Umbilical cord (tissue), 1 donor: ENCODE measurements at regions not wholly inside any gene's neighbourhood (a gene's known extent, or its start where the extent isn't known, plus 50 kb on each side); places are given as distances from the start of the nearest gene placed in this dataset.

Experiments used
- DNase-seq: peaks from one replicate; pipeline ENCODE4 v3.0.0-alpha.2; 2015; ENCODE audit warnings: low spot score

DNA sequence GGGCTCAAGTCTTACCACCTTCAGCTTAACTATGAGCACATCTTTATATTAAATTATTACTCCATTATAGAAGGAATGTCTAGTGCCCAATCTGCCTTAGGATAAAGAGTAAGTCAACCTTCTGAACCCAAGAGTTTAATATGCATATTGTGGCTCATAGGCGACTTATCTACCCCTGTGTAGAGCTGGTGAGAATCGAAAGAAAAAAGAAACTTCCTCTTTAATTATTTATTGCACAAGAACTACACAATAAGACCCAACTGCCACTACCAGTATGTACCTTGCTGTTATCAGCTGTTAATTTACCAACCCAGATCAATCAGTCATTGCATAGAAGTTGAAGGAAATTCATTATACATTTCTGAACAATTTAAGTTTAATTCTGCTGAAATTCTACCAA, 329.1 kb upstream of the SLC24A2 start:
- DNase-seq, result no peak

DNA sequence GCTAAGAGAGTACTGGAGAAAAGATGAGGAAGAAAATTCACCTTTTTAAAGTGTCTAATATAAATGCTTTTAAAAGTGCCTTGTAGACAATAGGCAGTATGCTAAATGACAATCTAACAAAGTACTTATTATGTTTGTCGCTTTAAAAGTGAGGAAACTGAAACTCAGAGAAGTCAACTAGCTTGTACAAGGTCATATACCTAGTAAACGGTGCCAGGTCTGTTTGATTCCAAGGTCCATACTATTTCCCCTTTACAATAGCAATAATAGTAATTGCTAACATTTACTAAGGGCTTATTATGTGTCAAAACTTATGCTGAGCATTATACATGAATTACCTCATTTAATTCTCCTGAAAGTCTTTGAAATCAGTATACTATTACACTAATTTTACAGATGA, 328.6 kb upstream of the SLC24A2 start:
- DNase-seq, result no peak

DNA sequence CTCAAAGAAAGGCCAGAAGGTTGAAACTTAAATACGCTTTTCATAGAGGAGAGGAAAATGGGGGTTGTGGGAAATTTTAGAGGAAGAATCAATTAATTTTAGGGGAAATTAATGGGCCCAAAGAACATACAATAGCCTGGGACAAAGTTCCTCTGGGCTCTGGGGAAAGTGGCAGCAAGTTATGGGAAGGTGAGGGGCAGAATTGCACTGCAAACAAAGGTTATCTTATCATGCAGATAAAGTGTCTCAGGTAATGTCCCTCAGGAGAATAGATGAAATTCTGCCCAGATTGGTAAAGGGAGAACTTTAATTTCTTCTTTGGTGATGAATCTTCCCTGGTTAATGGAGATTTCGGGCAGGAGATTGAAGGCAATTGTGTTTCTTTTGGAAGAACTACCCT, 326.1 kb upstream of the SLC24A2 start:
- DNase-seq, result no peak

DNA sequence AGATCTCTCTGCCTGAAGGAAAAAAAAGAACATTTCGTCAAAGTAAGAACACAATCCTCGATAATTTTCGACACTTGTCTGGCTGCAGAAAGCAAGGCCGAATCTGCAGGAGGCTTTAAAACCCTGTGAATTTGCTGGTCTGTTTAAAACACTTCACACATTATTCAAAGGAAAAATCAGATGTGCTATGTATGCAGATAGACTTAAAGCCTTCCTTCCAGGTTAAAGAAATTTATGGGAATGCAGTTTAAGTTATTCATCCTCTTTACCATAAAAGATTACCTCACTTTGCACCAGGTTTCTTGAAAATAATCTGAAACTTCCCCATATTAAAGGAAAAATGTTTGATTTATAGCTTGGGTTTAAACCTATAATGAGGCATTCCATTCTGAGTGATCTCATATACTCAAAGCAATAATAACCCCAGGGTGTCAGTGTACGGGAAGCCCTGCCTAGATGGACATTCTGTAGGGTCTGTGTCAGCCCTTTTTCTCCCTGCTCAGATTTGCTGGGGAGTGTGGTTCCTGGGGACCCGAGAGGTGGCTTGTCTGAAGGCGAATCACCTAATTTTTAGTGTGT, 323.5 kb upstream of the SLC24A2 start:
- no peak for DNase-seq

DNA sequence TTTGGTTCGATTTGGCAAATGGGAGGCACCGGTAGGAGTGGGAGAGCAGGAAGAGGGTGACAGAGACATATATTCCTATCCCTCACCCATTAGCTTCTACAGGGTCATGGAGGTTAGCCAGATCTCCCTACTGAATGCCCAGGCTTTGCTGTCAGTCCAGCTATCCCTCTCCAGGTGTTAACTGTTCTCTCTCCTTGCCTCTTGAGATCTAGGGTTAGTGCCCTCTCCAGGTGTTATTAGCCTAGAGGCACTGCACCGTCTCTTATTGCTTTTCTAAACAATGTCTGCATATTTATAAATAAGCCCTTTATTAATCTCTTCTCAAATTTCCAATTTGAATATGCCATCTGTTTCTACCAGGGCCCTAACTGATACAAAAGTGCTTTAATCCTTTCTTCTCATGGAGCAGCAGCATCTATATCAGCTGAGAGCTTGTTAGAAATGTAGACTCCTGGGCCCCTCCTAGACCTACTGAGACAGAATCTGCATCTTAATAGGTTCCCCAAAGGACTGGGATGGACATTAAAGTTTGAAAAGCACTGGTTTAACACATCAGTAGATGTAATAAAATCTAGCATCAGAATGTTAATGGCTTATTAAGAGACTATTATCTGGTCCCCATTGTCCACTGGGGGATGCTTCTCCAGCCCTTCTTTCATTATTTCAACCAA, 322.5 kb upstream of the SLC24A2 start:
- no peak for DNase-seq

DNA sequence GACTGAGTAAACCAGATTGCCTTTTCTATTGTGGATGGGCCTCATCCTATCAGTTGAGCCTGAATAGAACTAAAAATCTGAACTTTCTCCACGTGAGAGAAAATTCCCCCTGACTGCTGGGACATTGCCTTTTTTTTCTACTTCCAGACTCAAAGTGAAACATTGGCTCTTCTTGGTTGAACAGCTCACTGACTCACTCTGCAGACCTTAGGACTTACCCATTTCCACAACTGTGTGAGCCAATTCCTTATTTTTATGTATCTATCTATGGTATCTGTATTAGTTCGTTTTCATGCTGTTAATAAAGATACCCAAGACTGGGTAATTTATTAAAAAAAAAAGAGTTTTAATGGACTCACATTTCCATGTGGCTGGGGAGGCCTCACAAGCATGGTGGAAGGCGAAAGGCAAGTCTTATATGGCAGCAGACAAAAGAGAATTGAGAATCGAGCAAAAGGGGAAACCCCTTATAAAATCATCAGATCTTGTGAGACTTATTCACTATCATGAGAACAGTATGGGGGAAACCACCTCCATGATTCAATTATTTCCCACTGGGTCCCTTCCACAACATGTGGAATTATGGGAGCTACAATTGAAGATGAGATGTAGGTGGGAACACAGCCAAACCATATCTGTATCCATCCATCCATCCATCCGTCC, 306.7 kb upstream of the SLC24A2 start:
- DNase-seq, result no peak

DNA sequence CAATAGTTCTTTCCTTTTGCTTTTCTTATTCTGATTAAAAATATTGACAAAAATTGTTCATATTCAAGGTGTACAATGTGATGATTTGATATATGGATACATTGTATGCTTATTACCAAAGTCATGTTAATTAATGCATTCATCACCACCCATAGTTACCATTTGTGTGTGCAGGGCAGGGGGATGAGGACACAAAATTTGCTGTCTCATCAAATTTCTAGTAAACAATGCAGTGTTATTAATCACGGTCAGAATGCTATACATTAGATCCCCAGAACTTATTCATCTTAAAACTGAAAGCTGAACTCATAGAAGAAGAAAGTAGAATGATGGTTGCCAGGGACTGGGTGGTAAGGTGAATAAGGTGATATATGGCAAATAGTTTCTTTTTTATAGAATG, 303.7 kb upstream of the SLC24A2 start:
- DNase-seq, result no peak

DNA sequence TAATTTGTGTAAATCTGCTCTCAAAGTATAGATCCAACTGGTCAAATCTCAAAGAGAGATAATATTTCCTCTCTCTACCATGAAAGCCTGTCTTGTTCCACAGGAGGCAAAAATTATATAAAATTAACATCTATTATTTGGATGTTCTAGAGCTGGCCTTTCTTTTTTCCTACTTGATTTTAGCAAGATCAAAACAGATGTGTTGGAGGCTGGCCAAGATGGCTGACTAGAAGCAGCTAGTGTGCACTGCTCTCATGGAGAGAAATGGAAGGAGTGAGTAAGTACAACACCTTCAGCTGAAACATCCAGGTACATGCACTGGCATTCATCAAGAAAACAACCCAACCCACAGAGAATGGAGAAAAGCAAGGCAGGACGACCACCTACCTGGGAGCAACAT, 298.6 kb upstream of the SLC24A2 start:
- peak; percentile 46 for DNase-seq

DNA sequence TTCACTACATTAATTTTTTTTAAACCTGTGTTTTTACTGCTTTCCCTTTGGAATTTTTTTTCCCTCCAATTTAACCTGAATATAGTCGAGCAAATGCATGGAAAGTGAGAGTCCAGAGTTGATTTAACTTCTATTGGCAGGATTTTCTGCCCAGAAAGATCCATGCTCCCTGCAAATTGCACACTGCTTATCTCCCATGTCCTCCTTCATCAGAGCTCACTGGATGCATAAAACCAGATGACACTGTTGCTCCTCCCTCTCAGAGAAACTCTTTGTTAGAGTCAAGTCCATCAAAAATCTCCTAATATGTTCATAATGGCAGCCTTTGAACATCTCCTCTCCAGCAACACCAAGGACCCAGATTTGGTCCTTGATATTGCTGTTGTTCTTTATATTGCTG, 297.0 kb upstream of the SLC24A2 start:
- DNase-seq, result no peak

DNA sequence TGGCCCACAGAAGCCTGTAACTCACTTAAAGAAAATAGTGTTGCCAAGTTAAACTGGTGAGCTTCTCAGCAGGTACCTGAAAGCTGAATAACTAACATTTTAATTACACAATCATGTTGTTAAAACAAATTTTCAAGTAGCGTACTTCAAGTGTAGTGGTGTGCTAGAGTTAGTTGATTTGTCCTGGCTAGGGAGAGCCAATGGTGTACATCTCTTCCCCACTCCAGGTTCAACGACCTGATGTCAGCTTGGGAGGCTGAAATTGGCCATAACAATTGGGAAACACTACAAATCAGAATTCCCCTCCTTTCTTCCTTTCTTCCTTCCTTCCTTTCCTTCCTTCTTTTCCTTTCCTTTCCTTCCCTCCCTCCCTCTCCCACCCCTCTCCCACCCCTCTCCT, 295.3 kb upstream of the SLC24A2 start:
- DNase-seq, result no peak

DNA sequence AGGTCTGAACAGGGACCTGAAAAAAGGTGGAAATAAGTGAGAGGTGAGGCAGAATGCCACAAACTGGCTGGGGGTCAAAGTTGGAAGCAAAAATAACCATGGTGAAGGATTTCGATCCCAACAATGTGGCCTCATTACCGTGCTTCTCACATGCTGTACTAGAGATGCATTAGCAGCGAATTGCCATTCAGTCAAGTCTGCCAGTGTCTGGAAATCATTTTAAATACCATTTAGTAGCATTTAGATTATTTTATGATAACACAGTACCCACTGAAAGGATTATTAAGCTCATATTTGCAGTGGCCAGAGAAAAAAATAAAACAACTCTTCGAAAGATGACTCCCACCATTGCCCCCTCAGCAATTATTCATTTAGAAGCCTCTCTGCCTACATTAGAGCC, 294.6 kb upstream of the SLC24A2 start:
- no peak for DNase-seq

DNA sequence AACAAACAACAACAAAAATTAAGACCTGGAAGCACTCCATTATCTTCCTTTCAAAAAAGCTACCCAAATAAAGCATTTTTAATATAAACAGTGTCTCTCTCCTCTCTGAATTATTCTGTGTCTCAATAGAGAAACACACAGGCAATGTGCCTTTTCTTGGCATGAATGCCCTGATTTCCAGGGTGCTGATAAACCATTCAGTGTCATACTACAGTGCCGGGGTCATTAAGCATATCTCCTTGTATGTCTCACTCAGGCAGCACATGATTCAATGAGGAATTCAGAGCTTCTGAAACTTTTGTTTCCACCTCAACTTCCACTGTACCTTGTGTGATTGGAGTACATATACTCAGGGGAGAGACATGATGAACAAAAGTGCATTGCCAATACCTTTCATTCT, 294.0 kb upstream of the SLC24A2 start:
- no peak for DNase-seq

DNA sequence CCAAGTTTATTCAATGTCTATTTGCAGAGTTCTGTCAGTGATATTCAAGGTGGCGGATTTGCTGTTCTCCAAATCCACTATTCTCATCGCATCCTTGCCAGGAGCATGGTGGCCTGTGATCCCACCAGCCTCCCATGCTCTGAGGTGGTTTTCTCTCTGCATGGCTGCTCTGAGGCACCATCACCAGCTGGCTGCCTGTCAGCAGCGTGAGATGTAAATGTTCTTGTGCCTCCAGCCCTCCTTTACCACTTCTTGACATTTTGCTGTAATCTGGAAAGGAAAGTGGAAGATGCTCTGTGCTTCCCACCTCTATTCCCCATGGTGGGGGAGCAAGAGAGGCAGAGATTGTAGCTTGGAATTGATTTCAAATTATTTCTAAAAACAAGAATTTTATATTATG, 293.6 kb upstream of the SLC24A2 start:
- no peak for DNase-seq

DNA sequence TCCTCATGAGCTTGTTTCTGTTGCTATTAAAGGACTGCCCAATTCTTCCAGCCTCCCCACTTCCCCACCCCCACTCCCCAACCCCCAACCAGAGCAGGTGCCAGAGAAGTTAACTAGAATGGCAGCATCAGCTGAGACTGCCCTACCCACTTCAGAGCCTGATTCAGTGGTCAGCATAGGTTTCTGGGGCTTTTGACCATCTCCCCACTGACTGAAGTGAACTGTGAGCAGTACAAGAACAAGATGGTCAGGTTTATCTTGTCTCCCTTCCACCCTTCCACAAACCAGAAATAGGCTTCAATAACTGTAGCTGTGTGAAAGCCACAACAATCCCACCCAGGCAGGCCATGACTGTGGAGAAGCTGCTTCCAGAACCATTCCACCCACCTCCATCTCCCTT, 289.4 kb upstream of the SLC24A2 start:
- DNase-seq, result no peak

DNA sequence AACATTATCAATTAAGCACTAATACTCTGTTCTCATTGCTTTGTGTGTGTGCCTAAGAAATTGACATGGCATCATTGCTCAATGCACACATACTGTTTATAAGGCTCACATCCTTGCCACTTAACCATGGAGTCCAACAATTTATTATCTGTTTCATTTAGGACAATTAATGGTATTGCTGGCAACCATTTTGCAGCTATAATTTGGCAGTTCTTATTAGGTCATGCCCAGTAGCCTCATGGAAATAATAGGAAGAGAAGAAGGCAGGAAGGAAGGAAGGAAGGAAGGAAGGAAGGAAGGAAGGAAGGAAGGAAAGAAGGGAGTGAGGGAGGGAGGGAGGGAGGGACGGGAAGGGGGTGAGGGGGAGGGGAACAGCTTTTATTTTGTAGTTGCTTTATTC, 285.5 kb upstream of the SLC24A2 start:
- no peak for DNase-seq

DNA sequence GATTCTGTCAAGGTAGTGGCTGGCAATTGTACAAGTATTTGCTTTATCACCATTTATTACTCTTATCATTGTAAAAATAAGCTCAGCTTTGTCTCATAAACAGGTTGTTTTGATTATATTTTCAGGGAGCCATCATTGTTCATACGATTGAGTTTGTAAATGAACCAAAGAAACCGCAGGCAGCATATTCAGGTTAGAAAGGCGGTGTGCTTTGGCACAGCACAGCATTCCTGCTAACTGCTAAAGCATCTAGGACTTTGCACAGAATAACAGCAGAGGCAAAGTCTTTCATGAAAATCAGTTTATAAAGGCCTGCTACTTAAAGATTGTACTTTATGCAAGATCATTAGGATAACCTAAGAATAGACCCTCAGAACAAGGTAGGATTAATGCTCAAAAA, 281.5 kb upstream of the SLC24A2 start:
- no peak for DNase-seq

DNA sequence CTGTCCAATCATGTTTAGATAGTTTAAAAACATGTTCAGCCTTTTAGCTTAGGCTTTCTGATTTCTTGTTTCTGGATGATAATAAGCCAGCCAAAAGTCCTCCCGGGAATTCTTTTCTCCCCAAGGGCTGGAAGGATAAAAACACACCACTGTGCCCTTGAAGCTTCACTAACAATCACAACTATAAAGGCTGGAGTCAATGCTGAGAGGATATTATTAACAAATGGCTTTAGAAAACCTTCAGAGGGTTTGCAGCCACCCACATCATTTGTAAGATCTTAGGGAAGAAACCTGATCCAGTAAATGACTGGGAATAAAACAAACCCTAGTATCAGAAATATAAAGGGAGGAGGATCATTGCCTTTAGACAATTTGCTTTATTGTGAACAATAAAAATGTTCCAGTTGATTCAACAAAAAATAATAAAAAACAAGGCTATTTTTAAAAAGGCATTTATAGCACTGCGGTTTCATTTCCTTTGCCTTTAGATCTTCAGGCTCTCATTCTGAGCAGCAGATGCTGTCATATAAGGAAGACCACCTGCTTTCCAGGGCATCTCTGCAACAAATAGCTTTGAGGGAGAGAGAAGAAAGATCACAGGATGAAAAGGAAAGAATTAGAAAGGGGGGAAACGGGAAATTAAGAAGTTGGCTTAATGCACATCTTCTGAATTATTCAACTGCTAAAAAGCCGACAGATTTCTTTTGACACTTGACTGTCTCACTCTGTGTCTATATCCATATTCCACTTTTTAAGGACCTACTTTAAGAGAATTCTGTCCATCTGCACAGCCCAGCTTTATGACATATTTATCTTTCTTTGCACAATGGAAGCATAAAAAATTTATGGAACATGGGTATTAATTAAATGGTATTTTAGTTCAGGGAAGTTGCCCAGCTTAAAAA, 277.2 kb upstream of the SLC24A2 start:
- DNase-seq, result no peak

DNA sequence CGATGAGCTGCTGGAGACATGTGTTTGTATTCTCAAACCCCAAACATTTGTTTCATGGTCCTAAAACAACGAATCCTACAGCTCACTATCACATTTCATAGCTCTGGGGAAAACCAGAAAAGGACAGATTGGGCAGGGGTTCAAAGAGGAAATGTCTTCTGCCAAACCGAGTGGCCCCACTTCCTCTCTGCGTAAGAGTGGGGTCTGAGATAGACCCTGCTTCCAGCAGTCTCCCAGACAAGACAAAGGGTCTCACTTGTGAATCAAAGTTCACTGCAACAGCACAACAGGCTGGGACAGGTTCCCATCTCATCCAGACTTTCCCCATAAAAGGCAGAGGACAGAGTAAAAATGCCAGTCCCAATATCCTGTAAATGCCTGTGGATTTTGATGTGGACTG, 276.2 kb upstream of the SLC24A2 start:
- no peak for DNase-seq

DNA sequence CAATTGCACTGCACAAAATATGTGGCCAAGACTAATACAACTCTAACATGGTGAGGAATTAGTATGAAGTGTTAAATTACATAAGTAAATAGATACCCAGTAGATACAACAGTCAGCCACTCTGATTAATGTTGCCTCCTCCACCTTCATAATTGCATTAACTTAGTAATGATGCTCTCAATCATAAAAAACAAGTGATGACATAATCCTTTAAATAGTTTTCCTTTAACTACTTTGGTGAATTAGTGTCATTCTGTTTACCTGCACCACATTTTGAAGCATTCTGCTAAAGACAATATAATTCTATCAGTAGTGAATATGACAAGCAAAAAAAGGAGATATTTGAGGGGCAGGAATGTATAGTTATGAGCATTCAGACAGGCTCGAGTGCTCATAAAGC, 265.9 kb upstream of the SLC24A2 start:
- DNase-seq, result no peak

DNA sequence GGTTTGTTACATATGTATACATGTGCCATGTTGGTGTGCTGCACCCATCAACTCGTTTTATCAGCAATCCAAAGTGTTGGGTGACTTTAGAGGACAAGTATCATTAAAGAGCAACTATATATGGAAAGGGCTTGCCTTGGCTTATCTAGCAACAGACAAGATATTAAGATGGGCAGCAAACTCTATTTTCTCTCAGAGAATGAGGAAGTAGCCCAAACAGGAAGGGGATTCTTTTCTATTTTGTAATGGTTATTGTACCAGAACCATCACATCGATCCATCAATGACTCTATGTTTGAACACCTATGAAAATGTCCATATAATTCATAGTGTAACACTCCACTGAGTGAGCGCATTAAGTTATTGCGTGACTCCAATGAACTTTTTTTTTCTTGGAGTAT, 260.1 kb upstream of the SLC24A2 start:
- no peak for DNase-seq

DNA sequence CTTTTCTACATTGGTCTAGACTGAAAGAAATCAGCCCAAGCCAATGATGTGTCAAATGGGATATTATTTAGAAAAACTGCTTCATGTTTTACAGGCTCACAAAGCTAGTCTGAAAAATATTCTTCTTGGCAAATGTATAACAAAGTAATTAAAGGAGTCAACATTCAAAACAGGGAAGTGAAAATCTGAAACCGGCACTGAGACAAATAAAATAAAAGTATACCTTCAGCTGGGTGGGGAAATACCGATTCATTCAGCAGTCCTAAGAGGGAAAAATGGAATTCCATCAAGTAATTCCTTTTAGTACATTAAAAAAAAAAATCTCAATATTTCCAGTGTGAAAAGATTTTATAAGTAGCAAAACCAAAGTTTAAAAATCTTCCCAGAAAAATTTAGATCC, 259.6 kb upstream of the SLC24A2 start:
- no peak for DNase-seq

DNA sequence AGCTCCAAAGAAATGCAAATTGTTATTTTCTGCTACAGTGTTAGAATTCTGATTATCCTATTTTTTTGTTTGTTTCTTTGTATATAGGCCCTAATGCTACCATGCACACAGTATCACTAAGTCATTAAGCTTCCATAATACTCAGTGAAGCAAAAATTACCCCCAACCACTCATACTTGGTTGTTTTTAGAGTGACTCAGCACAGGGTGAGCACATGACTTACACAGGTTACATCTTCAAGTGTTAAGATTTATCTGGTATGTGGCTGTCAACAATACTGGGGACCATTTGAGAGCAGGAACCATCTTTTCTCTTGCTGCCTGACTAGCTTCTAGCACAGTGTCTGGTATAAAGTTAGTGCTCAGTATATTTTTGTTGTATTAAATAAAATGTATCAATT, 255.8 kb upstream of the SLC24A2 start:
- DNase-seq, result no peak

DNA sequence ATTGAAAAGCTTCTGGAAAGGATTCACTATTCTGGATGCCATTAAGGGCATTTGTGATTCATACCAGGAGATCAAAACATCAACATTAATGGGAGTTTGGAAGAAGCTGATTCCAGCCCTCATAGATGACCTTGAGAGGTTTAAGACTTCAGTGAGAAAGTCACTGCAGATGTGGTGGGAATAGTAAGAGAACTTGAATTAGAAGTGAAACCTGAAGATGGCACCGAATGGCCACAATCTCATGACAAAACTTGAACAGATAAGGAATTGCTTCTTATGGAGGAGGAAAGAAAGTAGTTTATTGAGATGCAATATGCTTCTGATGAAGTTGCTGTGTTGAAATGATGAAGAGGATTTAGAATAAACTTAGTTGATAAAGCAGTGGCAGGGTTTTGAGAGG, 254.6 kb upstream of the SLC24A2 start:
- DNase-seq, result no peak
